Dedifferentiated amniotic fluid mesenchymal stem cell (primary cell): ENCODE measurements at regions not wholly inside any gene's neighbourhood (a gene's known extent, or its start where the extent isn't known, plus 50 kb on each side); places are given as distances from the start of the nearest gene placed in this dataset.

Experiments
- DNase-seq: peaks from one replicate; pipeline ENCODE4 v3.0.0-alpha.2; 2016; ENCODE audit errors: extremely low spot score

GRCh38 chr6:104418839-104419238 is 440.9 kb downstream of the HACE1 start:
- no peak for DNase-seq

GRCh38 chr6:104418125-104418524 is 441.6 kb downstream of the HACE1 start:
- DNase-seq: no peak

- no peak for DNase-seq
Measured at GRCh38 chr6:104414723-104415122, 445.0 kb downstream of the HACE1 start.

GRCh38 chr6:104413767-104414166 is 446.0 kb downstream of the HACE1 start:
- no peak for DNase-seq

GRCh38 chr6:104411302-104411701 is 448.4 kb downstream of the HACE1 start:
- DNase-seq: no peak

GRCh38 chr6:104409913-104410312 is 449.8 kb downstream of the HACE1 start:
- DNase-seq: no peak

GRCh38 chr6:104407957-104408356 is 451.8 kb downstream of the HACE1 start:
- DNase-seq: no peak

- DNase-seq: no peak
Measured at GRCh38 chr6:104404377-104404776, 455.3 kb downstream of the HACE1 start.

- DNase-seq: no peak
Measured at GRCh38 chr6:104402572-104402971, 457.1 kb downstream of the HACE1 start.

GRCh38 chr6:104401926-104402325 is 457.8 kb downstream of the HACE1 start:
- DNase-seq: no peak

- no peak for DNase-seq
Measured at GRCh38 chr6:104400844-104401243, 458.9 kb downstream of the HACE1 start.

GRCh38 chr6:104396077-104396476 is 463.6 kb downstream of the HACE1 start:
- no peak for DNase-seq

- DNase-seq: no peak
Measured at GRCh38 chr6:104381907-104382306, 477.8 kb downstream of the HACE1 start.

GRCh38 chr6:104365451-104366234 is 494.1 kb downstream of the HACE1 start:
- no peak for DNase-seq

- no peak for DNase-seq
Measured at GRCh38 chr6:104357928-104358327, 501.8 kb downstream of the HACE1 start.

GRCh38 chr6:104356197-104356596 is 503.5 kb downstream of the HACE1 start:
- DNase-seq: no peak

GRCh38 chr6:104349191-104349590 is 510.5 kb downstream of the HACE1 start:
- DNase-seq: no peak

- DNase-seq: no peak
Measured at GRCh38 chr6:104344223-104344622, 515.5 kb downstream of the HACE1 start.

GRCh38 chr6:104332364-104332763 is 527.4 kb downstream of the HACE1 start:
- DNase-seq: no peak

GRCh38 chr6:104326173-104327001 is 533.3 kb downstream of the HACE1 start:
- no peak for DNase-seq

- peak; percentile 31 for DNase-seq
Measured at GRCh38 chr6:104325341-104326172, 534.2 kb downstream of the HACE1 start.

GRCh38 chr6:104324301-104324700 is 535.4 kb downstream of the HACE1 start:
- DNase-seq: no peak
